ENCODE measurements at regions not wholly inside any gene's neighbourhood (a gene's known extent, or its start where the extent isn't known, plus 50 kb on each side); places are given as distances from the start of the nearest gene placed in this dataset.

DNA sequence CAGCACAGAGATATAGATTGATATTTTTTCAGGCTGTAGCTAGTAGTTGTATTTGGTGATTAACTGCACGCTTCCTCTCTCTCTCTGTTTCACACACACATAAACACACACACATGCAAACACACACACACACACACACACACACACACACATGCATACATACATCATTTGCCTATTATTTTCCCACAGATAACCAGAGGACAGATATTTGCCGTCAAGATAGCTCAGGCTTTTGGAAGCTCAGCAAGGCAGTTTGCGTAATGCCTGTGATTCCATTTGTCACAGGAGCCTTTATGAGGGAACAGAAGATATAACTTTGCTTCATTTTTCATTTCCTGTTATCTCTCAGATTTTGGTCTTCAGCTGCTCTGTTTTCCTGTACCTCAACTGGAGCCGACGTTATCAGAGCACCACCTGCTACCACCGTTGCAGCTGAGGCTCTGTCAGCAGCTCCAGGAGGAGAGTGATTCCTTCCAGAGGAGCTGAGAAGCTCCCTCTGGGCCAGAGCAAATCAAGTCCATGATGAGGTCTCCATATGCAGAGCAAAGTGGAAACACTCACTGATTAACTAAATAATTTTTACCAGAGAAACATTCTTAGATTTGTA is 341.9 kb upstream of the PIK3C3 start:
- Histone ChIP-seq H3K4me3 (ENCODE audit: low read length in 2 of 2) (no peak overlapping the region), H3K9ac (ENCODE audit: low read depth in 1 of 2, low read length in 2 of 2) (no peak overlapping the region), H3K36me3 (ENCODE audit: control insufficient read depth in 2 of 2, insufficient read depth in 2 of 2, low read length in 2 of 2) (no peaks in the 10 kb centered on the region), H3K27ac (ENCODE audit: low read depth in 2 of 2, low read length in 2 of 2) (no peak overlapping the region), H3K4me1 (ENCODE audit: control insufficient read depth in 2 of 2, insufficient read depth in 2 of 2, low read length in 2 of 2) (no peaks in the 10 kb centered on the region), H3K9me3 (ENCODE audit: control insufficient read depth in 2 of 2, low read length in 2 of 2) (no peaks in the 10 kb centered on the region), H3K27me3 (ENCODE audit: control insufficient read depth in 2 of 2, insufficient read depth in 2 of 2, low read length in 2 of 2) (no peaks in the 10 kb centered on the region)

DNA sequence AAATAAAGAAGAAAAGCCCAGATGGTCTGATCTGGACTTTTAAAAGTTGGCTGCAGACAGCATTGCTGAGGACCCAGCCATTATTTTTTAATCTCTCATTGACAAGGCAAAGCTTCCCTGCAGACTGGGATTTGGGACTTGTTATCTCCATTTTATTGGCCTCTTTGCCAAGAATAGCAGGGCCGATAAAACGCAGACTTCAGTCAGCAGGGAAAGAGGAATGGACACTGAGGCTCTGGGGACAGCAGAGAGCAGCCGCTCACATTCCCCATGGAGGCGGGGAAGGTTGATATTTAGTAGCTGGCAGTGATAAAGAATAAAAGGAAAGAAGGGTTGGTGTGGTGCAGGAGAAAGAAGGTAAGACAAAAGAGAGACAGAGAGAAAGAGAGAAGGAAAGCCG is 350.1 kb upstream of the PIK3C3 start:
- no peaks in the 10 kb centered on the region for H3K4me1 ChIP-seq (ENCODE audit: control insufficient read depth in 2 of 2, insufficient read depth in 2 of 2, low read length in 2 of 2)
- no peak overlapping the region for H3K9ac ChIP-seq (ENCODE audit: low read depth in 1 of 2, low read length in 2 of 2)
- no peaks in the 10 kb centered on the region for H3K36me3 ChIP-seq (ENCODE audit: control insufficient read depth in 2 of 2, insufficient read depth in 2 of 2, low read length in 2 of 2)
- no peak overlapping the region for H3K27ac ChIP-seq (ENCODE audit: low read depth in 2 of 2, low read length in 2 of 2)
- no peaks in the 10 kb centered on the region for H3K9me3 ChIP-seq (ENCODE audit: control insufficient read depth in 2 of 2, low read length in 2 of 2)
- no peak overlapping the region for H3K4me3 ChIP-seq (ENCODE audit: low read length in 2 of 2)
- no peaks in the 10 kb centered on the region for H3K27me3 ChIP-seq (ENCODE audit: control insufficient read depth in 2 of 2, insufficient read depth in 2 of 2, low read length in 2 of 2)

GRCh38 chr18:41602034-41602433 is 353.0 kb upstream of the PIK3C3 start:
- no peak overlapping the region for H3K27ac ChIP-seq (ENCODE audit: low read depth in 2 of 2, low read length in 2 of 2)
- no peak overlapping the region for H3K9ac ChIP-seq (ENCODE audit: low read depth in 1 of 2, low read length in 2 of 2)
- no peaks in the 10 kb centered on the region for H3K9me3 ChIP-seq (ENCODE audit: control insufficient read depth in 2 of 2, low read length in 2 of 2)
- H3K4me3 ChIP-seq (ENCODE audit: low read length in 2 of 2): no peak overlapping the region
- H3K36me3 ChIP-seq (ENCODE audit: control insufficient read depth in 2 of 2, insufficient read depth in 2 of 2, low read length in 2 of 2): no peaks in the 10 kb centered on the region
- no peaks in the 10 kb centered on the region for H3K4me1 ChIP-seq (ENCODE audit: control insufficient read depth in 2 of 2, insufficient read depth in 2 of 2, low read length in 2 of 2)
- no peaks in the 10 kb centered on the region for H3K27me3 ChIP-seq (ENCODE audit: control insufficient read depth in 2 of 2, insufficient read depth in 2 of 2, low read length in 2 of 2)

- Histone ChIP-seq H3K27ac (ENCODE audit: low read depth in 2 of 2, low read length in 2 of 2) (no peak overlapping the region), H3K36me3 (ENCODE audit: control insufficient read depth in 2 of 2, insufficient read depth in 2 of 2, low read length in 2 of 2) (no peaks in the 10 kb centered on the region), H3K9me3 (ENCODE audit: control insufficient read depth in 2 of 2, low read length in 2 of 2) (no peaks in the 10 kb centered on the region), H3K9ac (ENCODE audit: low read depth in 1 of 2, low read length in 2 of 2) (no peak overlapping the region), H3K4me1 (ENCODE audit: control insufficient read depth in 2 of 2, insufficient read depth in 2 of 2, low read length in 2 of 2) (no peaks in the 10 kb centered on the region), H3K4me3 (ENCODE audit: low read length in 2 of 2) (no peak overlapping the region), H3K27me3 (ENCODE audit: control insufficient read depth in 2 of 2, insufficient read depth in 2 of 2, low read length in 2 of 2) (no peaks in the 10 kb centered on the region)
Observed at GRCh38 chr18:41600693-41601391, 354.2 kb upstream of the PIK3C3 start.

DNA sequence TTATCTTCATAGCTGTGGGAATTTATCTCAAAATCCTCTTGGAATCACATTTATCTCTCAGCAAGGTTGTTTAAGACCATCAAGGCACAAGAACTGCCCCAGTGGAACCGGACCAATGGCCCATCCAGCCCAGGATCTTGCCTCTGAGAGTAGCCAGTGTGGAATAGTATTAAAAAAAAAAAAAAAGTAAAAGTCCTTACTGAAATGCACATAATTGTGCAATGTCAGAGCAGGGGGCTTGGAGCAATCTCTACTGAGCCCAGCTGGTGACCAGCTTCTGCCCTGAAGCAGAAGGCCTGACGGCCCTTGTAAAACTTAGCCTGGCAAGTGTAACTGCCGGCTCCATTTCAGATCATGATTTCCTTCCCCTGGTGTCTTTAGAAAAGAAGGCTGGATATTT is 355.6 kb upstream of the PIK3C3 start:
- Histone ChIP-seq H3K4me3 (ENCODE audit: low read length in 2 of 2) (no peak overlapping the region), H3K9ac (ENCODE audit: low read depth in 1 of 2, low read length in 2 of 2) (no peak overlapping the region), H3K9me3 (ENCODE audit: control insufficient read depth in 2 of 2, low read length in 2 of 2) (no peaks in the 10 kb centered on the region), H3K27me3 (ENCODE audit: control insufficient read depth in 2 of 2, insufficient read depth in 2 of 2, low read length in 2 of 2) (no peaks in the 10 kb centered on the region), H3K36me3 (ENCODE audit: control insufficient read depth in 2 of 2, insufficient read depth in 2 of 2, low read length in 2 of 2) (no peaks in the 10 kb centered on the region), H3K4me1 (ENCODE audit: control insufficient read depth in 2 of 2, insufficient read depth in 2 of 2, low read length in 2 of 2) (no peaks in the 10 kb centered on the region), H3K27ac (ENCODE audit: low read depth in 2 of 2, low read length in 2 of 2) (no peak overlapping the region)

GRCh38 chr18:41594582-41594981 is 360.5 kb upstream of the PIK3C3 start:
- Histone ChIP-seq H3K4me3 (ENCODE audit: low read length in 2 of 2) (no peak overlapping the region), H3K27me3 (ENCODE audit: control insufficient read depth in 2 of 2, insufficient read depth in 2 of 2, low read length in 2 of 2) (no peaks in the 10 kb centered on the region), H3K4me1 (ENCODE audit: control insufficient read depth in 2 of 2, insufficient read depth in 2 of 2, low read length in 2 of 2) (no peaks in the 10 kb centered on the region), H3K36me3 (ENCODE audit: control insufficient read depth in 2 of 2, insufficient read depth in 2 of 2, low read length in 2 of 2) (no peaks in the 10 kb centered on the region), H3K9me3 (ENCODE audit: control insufficient read depth in 2 of 2, low read length in 2 of 2) (no peaks in the 10 kb centered on the region), H3K27ac (ENCODE audit: low read depth in 2 of 2, low read length in 2 of 2) (no peak overlapping the region), H3K9ac (ENCODE audit: low read depth in 1 of 2, low read length in 2 of 2) (no peak overlapping the region)

DNA sequence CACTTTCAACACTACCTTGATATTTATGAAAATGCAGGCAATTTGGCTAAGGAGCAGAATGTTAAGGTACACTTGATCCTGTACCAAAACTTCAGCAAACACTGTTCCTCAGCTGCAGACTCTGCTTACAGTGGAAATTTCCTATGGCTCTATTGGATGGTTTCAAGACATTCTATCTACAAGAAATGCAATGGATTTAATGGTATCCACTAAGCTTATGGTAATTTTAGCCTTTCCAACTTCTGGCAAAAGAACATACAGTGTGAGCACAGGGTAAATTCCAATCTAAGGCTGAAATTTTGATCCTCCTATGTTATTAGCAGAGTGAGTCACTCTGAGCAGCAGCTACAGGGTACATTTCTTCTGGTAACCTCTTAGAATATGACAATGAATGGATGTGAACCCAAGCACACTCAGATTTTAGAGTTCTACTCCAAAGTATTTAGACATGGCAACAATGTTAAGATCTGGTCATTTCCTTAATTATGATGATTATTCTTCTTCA is 361.8 kb upstream of the PIK3C3 start:
- no peak overlapping the region for H3K4me3 ChIP-seq (ENCODE audit: low read length in 2 of 2)
- H3K9ac ChIP-seq (ENCODE audit: low read depth in 1 of 2, low read length in 2 of 2): no peak overlapping the region
- no peaks in the 10 kb centered on the region for H3K9me3 ChIP-seq (ENCODE audit: control insufficient read depth in 2 of 2, low read length in 2 of 2)
- H3K27me3 ChIP-seq (ENCODE audit: control insufficient read depth in 2 of 2, insufficient read depth in 2 of 2, low read length in 2 of 2): no peaks in the 10 kb centered on the region
- H3K27ac ChIP-seq (ENCODE audit: low read depth in 2 of 2, low read length in 2 of 2): no peak overlapping the region
- no peaks in the 10 kb centered on the region for H3K4me1 ChIP-seq (ENCODE audit: control insufficient read depth in 2 of 2, insufficient read depth in 2 of 2, low read length in 2 of 2)
- no peaks in the 10 kb centered on the region for H3K36me3 ChIP-seq (ENCODE audit: control insufficient read depth in 2 of 2, insufficient read depth in 2 of 2, low read length in 2 of 2)

DNA sequence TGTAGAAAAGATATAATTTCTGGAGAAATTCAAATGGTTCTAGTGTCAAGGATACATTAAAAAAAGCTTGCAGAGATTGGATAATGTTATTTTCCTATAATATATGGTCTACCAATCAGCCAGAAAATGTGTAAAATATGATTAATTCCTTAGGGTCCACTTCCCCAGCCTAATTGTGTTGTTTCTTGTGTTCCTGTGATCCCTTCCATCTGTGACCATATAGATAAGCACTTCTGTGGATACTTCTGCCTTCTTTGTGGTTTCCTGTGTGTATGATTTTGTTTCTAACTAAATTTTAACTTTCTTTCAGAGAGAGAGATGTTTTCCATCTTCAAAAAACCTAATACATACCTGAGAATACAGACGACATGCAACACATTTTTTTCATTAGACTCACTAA is 367.1 kb upstream of the PIK3C3 start:
- no peaks in the 10 kb centered on the region for H3K4me1 ChIP-seq (ENCODE audit: control insufficient read depth in 2 of 2, insufficient read depth in 2 of 2, low read length in 2 of 2)

DNA sequence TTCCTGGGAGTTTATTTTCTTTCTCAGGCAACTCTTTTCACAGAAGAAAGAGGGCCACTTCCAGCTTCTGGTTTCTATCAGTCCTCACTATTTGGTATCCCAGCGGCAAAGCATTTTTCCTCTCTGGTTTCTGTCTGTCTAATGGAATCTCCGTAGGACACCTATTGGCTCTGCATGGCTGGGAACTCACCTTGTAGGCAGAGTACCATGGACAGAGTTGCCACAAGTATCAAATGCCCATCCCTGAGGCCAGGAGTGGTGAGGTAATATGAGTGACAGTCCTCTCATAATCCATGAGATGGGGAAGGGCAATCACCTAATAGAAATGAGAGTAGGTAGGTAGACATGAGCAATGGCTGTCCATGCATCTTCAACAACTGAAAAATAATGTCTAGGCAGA is 369.5 kb upstream of the PIK3C3 start:
- no peaks in the 10 kb centered on the region for H3K27me3 ChIP-seq (ENCODE audit: control insufficient read depth in 2 of 2, insufficient read depth in 2 of 2, low read length in 2 of 2)
- H3K9ac ChIP-seq (ENCODE audit: low read depth in 1 of 2, low read length in 2 of 2): no peak overlapping the region
- no peak overlapping the region for H3K27ac ChIP-seq (ENCODE audit: low read depth in 2 of 2, low read length in 2 of 2)
- no peak overlapping the region for H3K4me3 ChIP-seq (ENCODE audit: low read length in 2 of 2)
- no peaks in the 10 kb centered on the region for H3K36me3 ChIP-seq (ENCODE audit: control insufficient read depth in 2 of 2, insufficient read depth in 2 of 2, low read length in 2 of 2)
- H3K9me3 ChIP-seq (ENCODE audit: control insufficient read depth in 2 of 2, low read length in 2 of 2): no peaks in the 10 kb centered on the region
- H3K4me1 ChIP-seq (ENCODE audit: control insufficient read depth in 2 of 2, insufficient read depth in 2 of 2, low read length in 2 of 2): no peaks in the 10 kb centered on the region

More for the DNA sequence above, 367.1 kb upstream of the PIK3C3 start:
- Histone ChIP-seq H3K4me3 (ENCODE audit: low read length in 2 of 2) (no peak overlapping the region), H3K36me3 (ENCODE audit: control insufficient read depth in 2 of 2, insufficient read depth in 2 of 2, low read length in 2 of 2) (no peaks in the 10 kb centered on the region), H3K27me3 (ENCODE audit: control insufficient read depth in 2 of 2, insufficient read depth in 2 of 2, low read length in 2 of 2) (no peaks in the 10 kb centered on the region), H3K9me3 (ENCODE audit: control insufficient read depth in 2 of 2, low read length in 2 of 2) (no peaks in the 10 kb centered on the region), H3K9ac (ENCODE audit: low read depth in 1 of 2, low read length in 2 of 2) (no peak overlapping the region), H3K27ac (ENCODE audit: low read depth in 2 of 2, low read length in 2 of 2) (no peak overlapping the region)

DNA sequence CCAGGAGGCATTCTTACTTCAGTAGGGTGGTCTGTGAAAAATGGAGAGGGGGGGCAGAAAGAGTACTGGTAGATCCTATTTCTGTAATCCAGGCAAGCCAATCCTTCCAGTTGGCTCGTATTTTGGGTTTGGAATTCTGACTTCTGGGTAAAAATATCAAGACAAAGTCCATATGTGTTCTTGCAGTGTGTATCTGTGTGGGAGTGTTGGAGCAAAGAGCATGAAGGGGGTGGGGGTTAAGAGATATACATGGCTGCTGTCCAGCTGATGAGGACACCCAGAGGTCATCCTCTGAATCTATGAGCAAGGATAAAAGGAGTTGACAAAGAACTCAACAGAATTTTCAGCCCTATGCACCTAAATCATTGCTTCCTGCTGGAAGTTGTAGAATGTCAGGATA is 375.8 kb upstream of the PIK3C3 start:
- no peaks in the 10 kb centered on the region for H3K9me3 ChIP-seq (ENCODE audit: control insufficient read depth in 2 of 2, low read length in 2 of 2)
- H3K27me3 ChIP-seq (ENCODE audit: control insufficient read depth in 2 of 2, insufficient read depth in 2 of 2, low read length in 2 of 2): no peaks in the 10 kb centered on the region
- no peak overlapping the region for H3K27ac ChIP-seq (ENCODE audit: low read depth in 2 of 2, low read length in 2 of 2)
- no peak overlapping the region for H3K4me3 ChIP-seq (ENCODE audit: low read length in 2 of 2)
- no peak overlapping the region for H3K9ac ChIP-seq (ENCODE audit: low read depth in 1 of 2, low read length in 2 of 2)
- no peaks in the 10 kb centered on the region for H3K4me1 ChIP-seq (ENCODE audit: control insufficient read depth in 2 of 2, insufficient read depth in 2 of 2, low read length in 2 of 2)
- H3K36me3 ChIP-seq (ENCODE audit: control insufficient read depth in 2 of 2, insufficient read depth in 2 of 2, low read length in 2 of 2): no peaks in the 10 kb centered on the region
